Erythroblast (primary cell): ENCODE measurements at regions not wholly inside any gene's neighbourhood (a gene's known extent, or its start where the extent isn't known, plus 50 kb on each side); places are given as distances from the start of the nearest gene placed in this dataset.

Experiments used
- GATA1 ChIP-seq: IDR thresholded peaks from 2 replicates; pipeline ENCODE4 v1.6.1; 2011; ENCODE audit warnings: low read depth, mild to moderate bottlenecking, control low read depth, low read length, moderate library complexity
- POLR2A ChIP-seq: IDR thresholded peaks from 2 replicates; pipeline ENCODE4 v1.6.1; 2011; ENCODE audit warnings: mild to moderate bottlenecking, low read length

DNA sequence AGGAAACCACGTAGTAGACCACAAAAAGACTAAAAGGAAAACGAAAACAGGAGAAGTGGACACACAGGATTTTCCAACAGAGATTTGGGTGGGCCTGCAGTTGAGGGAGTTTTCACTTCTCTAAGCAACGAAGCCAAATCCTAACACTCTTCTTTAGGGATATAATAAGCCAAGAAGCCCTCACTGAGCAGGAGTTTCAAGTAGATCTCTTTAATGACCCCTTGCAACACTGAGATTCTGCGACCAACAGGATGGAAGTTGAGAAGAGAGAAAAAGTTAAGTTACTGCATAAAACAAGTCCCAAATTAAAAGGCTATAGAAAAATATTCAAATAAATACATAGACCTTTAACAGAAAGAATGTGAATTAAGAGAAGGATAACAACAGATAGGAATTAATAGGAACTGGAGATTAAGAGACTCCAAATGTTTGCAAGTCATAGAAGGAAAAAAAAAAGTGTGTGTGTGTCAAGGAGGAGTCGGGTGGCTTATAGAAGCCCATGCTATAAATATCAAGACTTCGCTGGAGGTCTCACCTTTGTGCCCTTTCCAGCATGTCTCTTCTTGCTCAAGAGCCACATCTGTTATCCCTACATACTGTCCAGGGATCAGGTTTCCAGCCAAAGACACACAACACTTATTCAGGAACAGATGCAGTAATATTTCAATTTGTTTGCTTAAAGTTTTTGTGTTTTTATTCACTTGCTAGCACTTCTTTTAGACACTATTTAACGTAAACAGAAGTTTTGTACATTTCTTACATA is 69.4 kb upstream of the ARHGAP28 start:
- TF ChIP-seq POLR2A (no peak), GATA1 (no peak)
